Gastroesophageal sphincter (tissue), 3 donors: ENCODE measurements at regions not wholly inside any gene's neighbourhood (a gene's known extent, or its start where the extent isn't known, plus 50 kb on each side); places are given as distances from the start of the nearest gene placed in this dataset.

Source experiments
- CTCF ChIP-seq, 4 experiments: fragments of 200-600 bp in 2 of 4; fragments of 450-650 bp in 2 of 4; sonication (generic) in 1 of 4; IDR thresholded peaks; one replicate each; pipeline ENCODE4 v1.5.1; 2017 to 2019; ENCODE audit warnings: antibody characterized with exemption in 4 of 4, mild to moderate bottlenecking in 2 of 4, moderate library complexity in 2 of 4
- EP300 ChIP-seq: sonication (generic); formaldehyde crosslinking; IDR thresholded peaks from one replicate; pipeline ENCODE4 v1.6.1; 2017; ENCODE audit warnings: antibody characterized with exemption, mild to moderate bottlenecking
- POLR2A ChIP-seq, 2 donors: fragments of 450-650 bp; IDR thresholded peaks; one replicate each; pipeline ENCODE4 v1.6.1; 2017; ENCODE audit warnings: antibody characterized with exemption in 2 of 2, mild to moderate bottlenecking in 2 of 2, moderate library complexity in 1 of 2

GRCh38 chr14:104293231-104293841, 154.9 kb downstream of the KIF26A start:
- no peak for TF ChIP-seq POLR2A (IDR thresholded peaks at IDR 0.05)
- no peak for TF ChIP-seq CTCF (IDR thresholded peaks at IDR 0.05)
- no peak for TF ChIP-seq EP300
